Choroid plexus epithelial cell (primary cell): ENCODE measurements at regions not wholly inside any gene's neighbourhood (a gene's known extent, or its start where the extent isn't known, plus 50 kb on each side); places are given as distances from the start of the nearest gene placed in this dataset.

Experiments used
- DNase-seq: peaks from one replicate; pipeline ENCODE4 v3.0.0-alpha.2; 2010; ENCODE audit warnings: low read depth
- H3K4me3 ChIP-seq: 2 replicates; pipeline ENCODE4 v1.5.1; 2011; ENCODE audit warnings: low read depth, mild to moderate bottlenecking, control low read depth, low read length, moderate library complexity
- CTCF ChIP-seq: conservative IDR thresholded peaks from 2 replicates; pipeline ENCODE4 v1.5.1; 2011; ENCODE audit warnings: low read depth, mild to moderate bottlenecking, control low read depth, inconsistent platforms, low read length, moderate library complexity

GRCh38 chr11:25733777-25734176 is 598.2 kb upstream of the ANO3 start:
- TF ChIP-seq CTCF: peak; percentile 50
- DNase-seq: peak; percentile 53
- H3K4me3 ChIP-seq: no peak overlapping the region

- peak; percentile 63 for TF ChIP-seq CTCF
- peak; percentile 79 for DNase-seq
- no peak overlapping the region for H3K4me3 ChIP-seq
Observed at GRCh38 chr11:25734591-25735211, 597.2 kb upstream of the ANO3 start.

GRCh38 chr11:25737071-25737675 is 594.8 kb upstream of the ANO3 start:
- no peak for DNase-seq
- no peak for TF ChIP-seq CTCF
- H3K4me3 ChIP-seq: no peak overlapping the region

- H3K4me3 ChIP-seq: no peak overlapping the region
- no peak for TF ChIP-seq CTCF
- no peak for DNase-seq
Observed at GRCh38 chr11:25741886-25742285, 590.0 kb upstream of the ANO3 start.

- TF ChIP-seq CTCF: no peak
- DNase-seq: no peak
Observed at GRCh38 chr11:25742800-25743199, 589.1 kb upstream of the ANO3 start.

GRCh38 chr11:25755381-25755780 is 576.5 kb upstream of the ANO3 start:
- H3K4me3 ChIP-seq: no peak overlapping the region
- TF ChIP-seq CTCF: no peak
- no peak for DNase-seq

More at GRCh38 chr11:25742800-25743199, 589.1 kb upstream of the ANO3 start:
- H3K4me3 ChIP-seq: no peak overlapping the region

- no peak for DNase-seq
- TF ChIP-seq CTCF: no peak
- H3K4me3 ChIP-seq: no peak overlapping the region
Observed at GRCh38 chr11:25755918-25756584, 575.9 kb upstream of the ANO3 start.
